ENCODE measurements at regions not wholly inside any gene's neighbourhood (a gene's known extent, or its start where the extent isn't known, plus 50 kb on each side); places are given as distances from the start of the nearest gene placed in this dataset.

DNA sequence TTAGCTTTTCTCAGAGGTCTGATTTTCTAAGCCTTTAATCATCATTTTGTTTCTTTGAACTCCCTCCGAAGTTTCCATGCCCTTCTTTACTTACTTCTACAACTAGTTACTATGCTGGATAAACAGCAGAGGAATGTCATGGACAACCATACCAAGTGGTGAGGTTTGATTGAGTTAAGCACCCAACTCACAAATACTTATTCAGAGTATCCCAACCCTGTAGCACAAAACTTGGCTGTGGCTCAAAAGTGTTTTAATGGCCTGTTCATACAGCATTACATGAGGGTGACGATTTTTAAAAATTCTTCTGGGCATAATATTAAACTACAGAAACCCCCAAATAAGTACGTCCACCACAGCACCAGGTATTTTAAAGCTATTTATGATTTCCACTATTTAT is 946.8 kb upstream of the SOX9 start:
- TF ChIP-seq KDM1A (IDR thresholded peaks at IDR 0.05; ENCODE audit: borderline replicate concordance, low read length) (no peak), CTCF (IDR thresholded peaks at IDR 0.05; ENCODE audit: control extremely low read depth in 1 of 3, insufficient read depth in 1 of 3, low read depth in 1 of 3, low read length in 3 of 3) (no peak), POLR2A (IDR thresholded peaks at IDR 0.05; ENCODE audit: control extremely low read depth in 1 of 2, low read depth in 2 of 2, low read length in 2 of 2) (no peak), JUN (IDR thresholded peaks at IDR 0.05; ENCODE audit: low read depth, low read length) (no peak), ZNF274 (IDR thresholded peaks at IDR 0.05; ENCODE audit: borderline replicate concordance, extremely low read depth, low read length) (no peak), SIN3A (conservative IDR thresholded peaks at IDR 0.05 in 1 of 2, IDR thresholded peaks at IDR 0.05 in 1 of 2; ENCODE audit: low read depth in 1 of 2, low read length in 2 of 2) (no peak), EP300 (IDR thresholded peaks at IDR 0.05; ENCODE audit: borderline replicate concordance in 1 of 2, low read depth in 2 of 2, low read length in 2 of 2) (no peak), SAP30 (IDR thresholded peaks at IDR 0.05; ENCODE audit: insufficient read depth, insufficient replicate concordance, low read length) (no peak), BCL11A (IDR thresholded peaks at IDR 0.05; ENCODE audit: low read depth in 2 of 2, low read length in 2 of 2) (no peak), CREB1 (IDR thresholded peaks at IDR 0.05) (no peak), EGR1 (IDR thresholded peaks at IDR 0.05; ENCODE audit: borderline replicate concordance, low read depth, low read length) (no peak), POLR2AphosphoS5 (IDR thresholded peaks at IDR 0.05; ENCODE audit: low read depth, low read length) (no peak), RBBP5 (IDR thresholded peaks at IDR 0.05; ENCODE audit: borderline replicate concordance, low read depth, low read length) (no peak)
- TF ChIP-seq, protein P1, sequence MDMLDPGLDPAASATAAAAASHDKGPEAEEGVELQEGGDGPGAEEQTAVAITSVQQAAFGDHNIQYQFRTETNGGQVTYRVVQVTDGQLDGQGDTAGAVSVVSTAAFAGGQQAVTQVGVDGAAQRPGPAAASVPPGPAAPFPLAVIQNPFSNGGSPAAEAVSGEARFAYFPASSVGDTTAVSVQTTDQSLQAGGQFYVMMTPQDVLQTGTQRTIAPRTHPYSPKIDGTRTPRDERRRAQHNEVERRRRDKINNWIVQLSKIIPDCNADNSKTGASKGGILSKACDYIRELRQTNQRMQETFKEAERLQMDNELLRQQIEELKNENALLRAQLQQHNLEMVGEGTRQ (IDR thresholded peaks at IDR 0.05; ENCODE audit: low read length): no peak
